ENCODE measurements at regions not wholly inside any gene's neighbourhood (a gene's known extent, or its start where the extent isn't known, plus 50 kb on each side); places are given as distances from the start of the nearest gene placed in this dataset.
"Not testable (repeated sequence)": the region's sequence is repeated elsewhere in the genome, so short reads cannot be mapped to it uniquely, and the experiment has no call there.

- H3K4me3 ChIP-seq (ENCODE audit: low read length); DNase-seq (ENCODE audit: low read depth, low spot score); H3K27me3 ChIP-seq (ENCODE audit: control insufficient read depth, insufficient read depth, low read length); H3K9me3 ChIP-seq (ENCODE audit: control insufficient read depth, insufficient read depth, low read length); H3K4me1 ChIP-seq (ENCODE audit: control insufficient read depth, insufficient read depth, low read length); H3K27ac ChIP-seq (ENCODE audit: low read length); H3K36me3 ChIP-seq (ENCODE audit: control insufficient read depth, insufficient read depth, low read length): not testable (repeated sequence)
- WGBS (ENCODE audit: insufficient coverage, insufficient read length), result no CpG with 5 or more reads among the region's 2 CpGs
Observed at GRCh38 chr2:87293931-87294594, 272.4 kb upstream of the PLGLB1 start.

GRCh38 chr2:87295135-87295534 is 273.5 kb upstream of the PLGLB1 start:
- WGBS (ENCODE audit: insufficient coverage, insufficient read length), result no CpG with 5 or more reads among the region's 6 CpGs
- H3K4me1 ChIP-seq (ENCODE audit: control insufficient read depth, insufficient read depth, low read length), result not testable (repeated sequence)

GRCh38 chr2:87301349-87301748 is 279.7 kb upstream of the PLGLB1 start:
- WGBS (ENCODE audit: insufficient coverage, insufficient read length), result no CpG with 5 or more reads among the region's 6 CpGs
- not testable (repeated sequence) for DNase-seq (ENCODE audit: low read depth, low spot score); H3K27me3 ChIP-seq (ENCODE audit: control insufficient read depth, insufficient read depth, low read length); H3K4me3 ChIP-seq (ENCODE audit: low read length); H3K9me3 ChIP-seq (ENCODE audit: control insufficient read depth, insufficient read depth, low read length); H3K36me3 ChIP-seq (ENCODE audit: control insufficient read depth, insufficient read depth, low read length); H3K27ac ChIP-seq (ENCODE audit: low read length); H3K4me1 ChIP-seq (ENCODE audit: control insufficient read depth, insufficient read depth, low read length)

More at GRCh38 chr2:87295135-87295534, 273.5 kb upstream of the PLGLB1 start:
- DNase-seq (ENCODE audit: low read depth, low spot score); H3K36me3 ChIP-seq (ENCODE audit: control insufficient read depth, insufficient read depth, low read length); H3K27me3 ChIP-seq (ENCODE audit: control insufficient read depth, insufficient read depth, low read length); H3K9me3 ChIP-seq (ENCODE audit: control insufficient read depth, insufficient read depth, low read length); H3K4me3 ChIP-seq (ENCODE audit: low read length); H3K27ac ChIP-seq (ENCODE audit: low read length): not testable (repeated sequence)

GRCh38 chr2:87301871-87302270 is 280.2 kb upstream of the PLGLB1 start:
- H3K27ac ChIP-seq (ENCODE audit: low read length); DNase-seq (ENCODE audit: low read depth, low spot score); H3K27me3 ChIP-seq (ENCODE audit: control insufficient read depth, insufficient read depth, low read length); H3K9me3 ChIP-seq (ENCODE audit: control insufficient read depth, insufficient read depth, low read length); H3K36me3 ChIP-seq (ENCODE audit: control insufficient read depth, insufficient read depth, low read length); H3K4me3 ChIP-seq (ENCODE audit: low read length); H3K4me1 ChIP-seq (ENCODE audit: control insufficient read depth, insufficient read depth, low read length): not testable (repeated sequence)
- no CpG with 5 or more reads among the region's 2 CpGs for WGBS (ENCODE audit: insufficient coverage, insufficient read length)

- not testable (repeated sequence) for H3K4me1 ChIP-seq (ENCODE audit: control insufficient read depth, insufficient read depth, low read length); H3K36me3 ChIP-seq (ENCODE audit: control insufficient read depth, insufficient read depth, low read length); H3K9me3 ChIP-seq (ENCODE audit: control insufficient read depth, insufficient read depth, low read length); H3K27ac ChIP-seq (ENCODE audit: low read length); H3K4me3 ChIP-seq (ENCODE audit: low read length); DNase-seq (ENCODE audit: low read depth, low spot score); H3K27me3 ChIP-seq (ENCODE audit: control insufficient read depth, insufficient read depth, low read length)
- no CpG with 5 or more reads among the region's 7 CpGs for WGBS (ENCODE audit: insufficient coverage, insufficient read length)
Observed at GRCh38 chr2:87308621-87309020, 287.0 kb upstream of the PLGLB1 start.

GRCh38 chr2:87309785-87310184 is 288.1 kb upstream of the PLGLB1 start:
- DNase-seq (ENCODE audit: low read depth, low spot score), result not testable (repeated sequence)

GRCh38 chr2:87311896-87312441 is 290.3 kb upstream of the PLGLB1 start:
- H3K9me3 ChIP-seq (ENCODE audit: control insufficient read depth, insufficient read depth, low read length); H3K36me3 ChIP-seq (ENCODE audit: control insufficient read depth, insufficient read depth, low read length); DNase-seq (ENCODE audit: low read depth, low spot score); H3K4me1 ChIP-seq (ENCODE audit: control insufficient read depth, insufficient read depth, low read length); H3K27ac ChIP-seq (ENCODE audit: low read length); H3K27me3 ChIP-seq (ENCODE audit: control insufficient read depth, insufficient read depth, low read length); H3K4me3 ChIP-seq (ENCODE audit: low read length): not testable (repeated sequence)
- WGBS (ENCODE audit: insufficient coverage, insufficient read length), result no CpG with 5 or more reads among the region's 6 CpGs

More at GRCh38 chr2:87309785-87310184, 288.1 kb upstream of the PLGLB1 start:
- no CpG with 5 or more reads among the region's 3 CpGs for WGBS (ENCODE audit: insufficient coverage, insufficient read length)
- H3K27ac ChIP-seq (ENCODE audit: low read length); H3K4me3 ChIP-seq (ENCODE audit: low read length); H3K9me3 ChIP-seq (ENCODE audit: control insufficient read depth, insufficient read depth, low read length); H3K27me3 ChIP-seq (ENCODE audit: control insufficient read depth, insufficient read depth, low read length); H3K36me3 ChIP-seq (ENCODE audit: control insufficient read depth, insufficient read depth, low read length); H3K4me1 ChIP-seq (ENCODE audit: control insufficient read depth, insufficient read depth, low read length): not testable (repeated sequence)

GRCh38 chr2:87314622-87315021 is 293.0 kb upstream of the PLGLB1 start:
- not testable (repeated sequence) for H3K4me1 ChIP-seq (ENCODE audit: control insufficient read depth, insufficient read depth, low read length); H3K27me3 ChIP-seq (ENCODE audit: control insufficient read depth, insufficient read depth, low read length); H3K27ac ChIP-seq (ENCODE audit: low read length); H3K4me3 ChIP-seq (ENCODE audit: low read length); DNase-seq (ENCODE audit: low read depth, low spot score); H3K9me3 ChIP-seq (ENCODE audit: control insufficient read depth, insufficient read depth, low read length); H3K36me3 ChIP-seq (ENCODE audit: control insufficient read depth, insufficient read depth, low read length)
- WGBS (ENCODE audit: insufficient coverage, insufficient read length), result no CpG with 5 or more reads among the region's 3 CpGs

- DNase-seq (ENCODE audit: low read depth, low spot score); H3K27me3 ChIP-seq (ENCODE audit: control insufficient read depth, insufficient read depth, low read length); H3K9me3 ChIP-seq (ENCODE audit: control insufficient read depth, insufficient read depth, low read length); H3K36me3 ChIP-seq (ENCODE audit: control insufficient read depth, insufficient read depth, low read length); H3K4me1 ChIP-seq (ENCODE audit: control insufficient read depth, insufficient read depth, low read length); H3K27ac ChIP-seq (ENCODE audit: low read length); H3K4me3 ChIP-seq (ENCODE audit: low read length): not testable (repeated sequence)
- no CpG with 5 or more reads among the region's 6 CpGs for WGBS (ENCODE audit: insufficient coverage, insufficient read length)
Observed at GRCh38 chr2:87315183-87315902, 293.7 kb upstream of the PLGLB1 start.

- WGBS (ENCODE audit: insufficient coverage, insufficient read length), result no CpG with 5 or more reads among the region's 1 CpG
- not testable (repeated sequence) for H3K4me3 ChIP-seq (ENCODE audit: low read length); DNase-seq (ENCODE audit: low read depth, low spot score); H3K36me3 ChIP-seq (ENCODE audit: control insufficient read depth, insufficient read depth, low read length); H3K27ac ChIP-seq (ENCODE audit: low read length); H3K27me3 ChIP-seq (ENCODE audit: control insufficient read depth, insufficient read depth, low read length); H3K9me3 ChIP-seq (ENCODE audit: control insufficient read depth, insufficient read depth, low read length); H3K4me1 ChIP-seq (ENCODE audit: control insufficient read depth, insufficient read depth, low read length)
Observed at GRCh38 chr2:87317193-87317592, 295.5 kb upstream of the PLGLB1 start.

Data from iPS DF 6.9 (cell line).